GM18867 (cell line): ENCODE measurements at regions not wholly inside any gene's neighbourhood (a gene's known extent, or its start where the extent isn't known, plus 50 kb on each side); places are given as distances from the start of the nearest gene placed in this dataset.
"Not testable (repeated sequence)": the region's sequence is repeated elsewhere in the genome, so short reads cannot be mapped to it uniquely, and the experiment has no call there.

ENCODE experiments used
- ATAC-seq: cut with Tn5 transposase; IDR thresholded peaks from one replicate; pipeline ENCODE4 v1.9.1; 2021; ENCODE audit warnings: mild to moderate bottlenecking, moderate library complexity; ENCODE audit not compliant: unreplicated experiment

- not testable (repeated sequence) for ATAC-seq
Measured at GRCh38 chr1:149352205-149352604, 122.6 kb upstream of the NBPF19 start.

- not testable (repeated sequence) for ATAC-seq
Measured at GRCh38 chr1:149354579-149354978, 120.3 kb upstream of the NBPF19 start.

- ATAC-seq = not testable (repeated sequence)
Measured at GRCh38 chr1:149355748-149356147, 119.1 kb upstream of the NBPF19 start.

GRCh38 chr1:149356152-149356551, 118.7 kb upstream of the NBPF19 start:
- not testable (repeated sequence) for ATAC-seq

GRCh38 chr1:149360351-149360750, 114.5 kb upstream of the NBPF19 start:
- not testable (repeated sequence) for ATAC-seq

GRCh38 chr1:149361310-149361709, 113.5 kb upstream of the NBPF19 start:
- ATAC-seq = not testable (repeated sequence)

- not testable (repeated sequence) for ATAC-seq
Measured at GRCh38 chr1:149364188-149364981, 110.5 kb upstream of the NBPF19 start.

GRCh38 chr1:149366402-149366801, 108.4 kb upstream of the NBPF19 start:
- ATAC-seq = not testable (repeated sequence)

GRCh38 chr1:149367472-149368044, 107.3 kb upstream of the NBPF19 start:
- not testable (repeated sequence) for ATAC-seq

- not testable (repeated sequence) for ATAC-seq
Measured at GRCh38 chr1:149368337-149368736, 106.5 kb upstream of the NBPF19 start.

- ATAC-seq = not testable (repeated sequence)
Measured at GRCh38 chr1:149369081-149369480, 105.8 kb upstream of the NBPF19 start.

- not testable (repeated sequence) for ATAC-seq
Measured at GRCh38 chr1:149371955-149372354, 102.9 kb upstream of the NBPF19 start.

GRCh38 chr1:149378462-149378861, 96.4 kb upstream of the NBPF19 start:
- ATAC-seq = not testable (repeated sequence)

- ATAC-seq = not testable (repeated sequence)
Measured at GRCh38 chr1:149390173-149390926, 84.5 kb upstream of the NBPF19 start.

GRCh38 chr1:149390931-149391330, 83.9 kb upstream of the NBPF19 start:
- ATAC-seq = not testable (repeated sequence)

- not testable (repeated sequence) for ATAC-seq
Measured at GRCh38 chr1:149395802-149396201, 79.0 kb upstream of the NBPF19 start.

GRCh38 chr1:149398527-149398926, 76.3 kb upstream of the NBPF19 start:
- not testable (repeated sequence) for ATAC-seq

GRCh38 chr1:149408404-149408803, 66.4 kb upstream of the NBPF19 start:
- ATAC-seq = not testable (repeated sequence)

GRCh38 chr1:149415373-149415772, 59.5 kb upstream of the NBPF19 start:
- ATAC-seq = not testable (repeated sequence)

GRCh38 chr1:149418782-149419181, 56.1 kb upstream of the NBPF19 start:
- not testable (repeated sequence) for ATAC-seq

GRCh38 chr1:149423122-149423521, 51.7 kb upstream of the NBPF19 start:
- not testable (repeated sequence) for ATAC-seq
